ENCODE measurements at regions not wholly inside any gene's neighbourhood (a gene's known extent, or its start where the extent isn't known, plus 50 kb on each side); places are given as distances from the start of the nearest gene placed in this dataset.

GRCh38 chr10:78740976-78741915 lies 327.5 kb upstream of the ZMIZ1 start:
- Histone ChIP-seq H3K27me3 (ENCODE audit: control insufficient read depth in 1 of 2, insufficient read depth in 2 of 2, low read length in 2 of 2) (no peaks in the 10 kb centered on the region), H3K27ac (ENCODE audit: low read depth, low read length) (no peak overlapping the region), H3K4me3 (ENCODE audit: low read depth in 1 of 2, low read length in 2 of 2) (no peak overlapping the region), H3K9me3 (ENCODE audit: low read length) (no peaks in the 10 kb centered on the region), H3K9ac (ENCODE audit: low read length) (no peak overlapping the region), H3K36me3 (ENCODE audit: insufficient read depth, low read length) (no peaks in the 10 kb centered on the region), H3K4me1 (ENCODE audit: insufficient read depth, low read length) (peaks cover 36% of the 10 kb centered on the region)

GRCh38 chr10:78742406-78742729 lies 326.4 kb upstream of the ZMIZ1 start:
- Histone ChIP-seq H3K9me3 (ENCODE audit: low read length) (no peaks in the 10 kb centered on the region), H3K36me3 (ENCODE audit: insufficient read depth, low read length) (no peaks in the 10 kb centered on the region), H3K4me1 (ENCODE audit: insufficient read depth, low read length) (peaks cover 36% of the 10 kb centered on the region), H3K27ac (ENCODE audit: low read depth, low read length) (no peak overlapping the region), H3K4me3 (ENCODE audit: low read depth in 1 of 2, low read length in 2 of 2) (no peak overlapping the region), H3K27me3 (ENCODE audit: control insufficient read depth in 1 of 2, insufficient read depth in 2 of 2, low read length in 2 of 2) (no peaks in the 10 kb centered on the region), H3K9ac (ENCODE audit: low read length) (no peak overlapping the region)

GRCh38 chr10:78742730-78743615 lies 325.8 kb upstream of the ZMIZ1 start:
- H3K4me1 ChIP-seq (ENCODE audit: insufficient read depth, low read length) = peaks cover 36% of the 10 kb centered on the region

GRCh38 chr10:78744056-78744455 lies 324.7 kb upstream of the ZMIZ1 start:
- H3K36me3 ChIP-seq (ENCODE audit: insufficient read depth, low read length) = no peaks in the 10 kb centered on the region
- no peak overlapping the region for H3K9ac ChIP-seq (ENCODE audit: low read length)
- H3K27me3 ChIP-seq (ENCODE audit: control insufficient read depth in 1 of 2, insufficient read depth in 2 of 2, low read length in 2 of 2) = no peaks in the 10 kb centered on the region
- H3K4me1 ChIP-seq (ENCODE audit: insufficient read depth, low read length) = peaks cover 36% of the 10 kb centered on the region
- H3K27ac ChIP-seq (ENCODE audit: low read depth, low read length) = no peak overlapping the region
- no peaks in the 10 kb centered on the region for H3K9me3 ChIP-seq (ENCODE audit: low read length)
- no peak overlapping the region for H3K4me3 ChIP-seq (ENCODE audit: low read depth in 1 of 2, low read length in 2 of 2)

More at GRCh38 chr10:78742730-78743615, 325.8 kb upstream of the ZMIZ1 start:
- H3K4me3 ChIP-seq (ENCODE audit: low read depth in 1 of 2, low read length in 2 of 2) = no peak overlapping the region
- H3K9ac ChIP-seq (ENCODE audit: low read length) = no peak overlapping the region
- no peaks in the 10 kb centered on the region for H3K9me3 ChIP-seq (ENCODE audit: low read length)
- H3K27ac ChIP-seq (ENCODE audit: low read depth, low read length) = no peak overlapping the region
- H3K36me3 ChIP-seq (ENCODE audit: insufficient read depth, low read length) = no peaks in the 10 kb centered on the region
- no peaks in the 10 kb centered on the region for H3K27me3 ChIP-seq (ENCODE audit: control insufficient read depth in 1 of 2, insufficient read depth in 2 of 2, low read length in 2 of 2)

GRCh38 chr10:78744491-78745090 lies 324.2 kb upstream of the ZMIZ1 start:
- Histone ChIP-seq H3K4me1 (ENCODE audit: insufficient read depth, low read length) (peaks cover 36% of the 10 kb centered on the region), H3K27ac (ENCODE audit: low read depth, low read length) (no peak overlapping the region), H3K9ac (ENCODE audit: low read length) (no peak overlapping the region), H3K36me3 (ENCODE audit: insufficient read depth, low read length) (no peaks in the 10 kb centered on the region), H3K9me3 (ENCODE audit: low read length) (no peaks in the 10 kb centered on the region), H3K4me3 (ENCODE audit: low read depth in 1 of 2, low read length in 2 of 2) (no peak overlapping the region), H3K27me3 (ENCODE audit: control insufficient read depth in 1 of 2, insufficient read depth in 2 of 2, low read length in 2 of 2) (no peaks in the 10 kb centered on the region)

- Histone ChIP-seq H3K36me3 (ENCODE audit: insufficient read depth, low read length) (no peaks in the 10 kb centered on the region), H3K9ac (ENCODE audit: low read length) (no peak overlapping the region), H3K4me1 (ENCODE audit: insufficient read depth, low read length) (peaks cover 36% of the 10 kb centered on the region), H3K27ac (ENCODE audit: low read depth, low read length) (no peak overlapping the region), H3K4me3 (ENCODE audit: low read depth in 1 of 2, low read length in 2 of 2) (no peak overlapping the region), H3K27me3 (ENCODE audit: control insufficient read depth in 1 of 2, insufficient read depth in 2 of 2, low read length in 2 of 2) (no peaks in the 10 kb centered on the region), H3K9me3 (ENCODE audit: low read length) (no peaks in the 10 kb centered on the region)
These were observed 323.3 kb upstream of the ZMIZ1 start for GRCh38 chr10:78745441-78745840.

- no peak overlapping the region for H3K9ac ChIP-seq (ENCODE audit: low read length)
- H3K27me3 ChIP-seq (ENCODE audit: control insufficient read depth in 1 of 2, insufficient read depth in 2 of 2, low read length in 2 of 2) = no peaks in the 10 kb centered on the region
- no peaks in the 10 kb centered on the region for H3K36me3 ChIP-seq (ENCODE audit: insufficient read depth, low read length)
- no peak overlapping the region for H3K4me3 ChIP-seq (ENCODE audit: low read depth in 1 of 2, low read length in 2 of 2)
- H3K4me1 ChIP-seq (ENCODE audit: insufficient read depth, low read length) = peaks cover 34% of the 10 kb centered on the region
- no peak overlapping the region for H3K27ac ChIP-seq (ENCODE audit: low read depth, low read length)
- H3K9me3 ChIP-seq (ENCODE audit: low read length) = no peaks in the 10 kb centered on the region
These were observed 322.5 kb upstream of the ZMIZ1 start for GRCh38 chr10:78746155-78746763.

GRCh38 chr10:78747401-78748234 lies 321.1 kb upstream of the ZMIZ1 start:
- Histone ChIP-seq H3K9me3 (ENCODE audit: low read length) (no peaks in the 10 kb centered on the region), H3K36me3 (ENCODE audit: insufficient read depth, low read length) (no peaks in the 10 kb centered on the region), H3K4me1 (ENCODE audit: insufficient read depth, low read length) (peaks cover 21% of the 10 kb centered on the region), H3K27ac (ENCODE audit: low read depth, low read length) (no peak overlapping the region), H3K27me3 (ENCODE audit: control insufficient read depth in 1 of 2, insufficient read depth in 2 of 2, low read length in 2 of 2) (no peaks in the 10 kb centered on the region), H3K4me3 (ENCODE audit: low read depth in 1 of 2, low read length in 2 of 2) (no peak overlapping the region), H3K9ac (ENCODE audit: low read length) (no peak overlapping the region)

GRCh38 chr10:78748235-78748533 lies 320.6 kb upstream of the ZMIZ1 start:
- Histone ChIP-seq H3K4me3 (ENCODE audit: low read depth in 1 of 2, low read length in 2 of 2) (no peak overlapping the region), H3K9ac (ENCODE audit: low read length) (no peak overlapping the region), H3K9me3 (ENCODE audit: low read length) (no peaks in the 10 kb centered on the region), H3K36me3 (ENCODE audit: insufficient read depth, low read length) (no peaks in the 10 kb centered on the region), H3K27me3 (ENCODE audit: control insufficient read depth in 1 of 2, insufficient read depth in 2 of 2, low read length in 2 of 2) (no peaks in the 10 kb centered on the region), H3K4me1 (ENCODE audit: insufficient read depth, low read length) (peaks cover 15% of the 10 kb centered on the region), H3K27ac (ENCODE audit: low read depth, low read length) (no peak overlapping the region)

- no peak overlapping the region for H3K4me3 ChIP-seq (ENCODE audit: low read depth in 1 of 2, low read length in 2 of 2)
- peaks cover 7% of the 10 kb centered on the region for H3K4me1 ChIP-seq (ENCODE audit: insufficient read depth, low read length)
- no peaks in the 10 kb centered on the region for H3K27me3 ChIP-seq (ENCODE audit: control insufficient read depth in 1 of 2, insufficient read depth in 2 of 2, low read length in 2 of 2)
- no peak overlapping the region for H3K27ac ChIP-seq (ENCODE audit: low read depth, low read length)
- no peak overlapping the region for H3K9ac ChIP-seq (ENCODE audit: low read length)
- H3K36me3 ChIP-seq (ENCODE audit: insufficient read depth, low read length) = no peaks in the 10 kb centered on the region
- H3K9me3 ChIP-seq (ENCODE audit: low read length) = no peaks in the 10 kb centered on the region
These were observed 319.6 kb upstream of the ZMIZ1 start for GRCh38 chr10:78749200-78749599.
